ENCODE measurements at regions not wholly inside any gene's neighbourhood (a gene's known extent, or its start where the extent isn't known, plus 50 kb on each side); places are given as distances from the start of the nearest gene placed in this dataset.

- no peaks in the 10 kb centered on the region for H3K4me1 ChIP-seq
- H3K27ac ChIP-seq: no peak overlapping the region
- H3K4me3 ChIP-seq: no peak overlapping the region
- no peaks in the 10 kb centered on the region for H3K9me3 ChIP-seq
- no peaks in the 10 kb centered on the region for H3K36me3 ChIP-seq
- DNase-seq (ENCODE audit: low spot score in 2 of 2): no peak
- TF ChIP-seq POLR2A (IDR thresholded peaks at IDR 0.05) (no peak), EP300 (IDR thresholded peaks at IDR 0.05) (no peak)
- TF ChIP-seq, protein P1, sequence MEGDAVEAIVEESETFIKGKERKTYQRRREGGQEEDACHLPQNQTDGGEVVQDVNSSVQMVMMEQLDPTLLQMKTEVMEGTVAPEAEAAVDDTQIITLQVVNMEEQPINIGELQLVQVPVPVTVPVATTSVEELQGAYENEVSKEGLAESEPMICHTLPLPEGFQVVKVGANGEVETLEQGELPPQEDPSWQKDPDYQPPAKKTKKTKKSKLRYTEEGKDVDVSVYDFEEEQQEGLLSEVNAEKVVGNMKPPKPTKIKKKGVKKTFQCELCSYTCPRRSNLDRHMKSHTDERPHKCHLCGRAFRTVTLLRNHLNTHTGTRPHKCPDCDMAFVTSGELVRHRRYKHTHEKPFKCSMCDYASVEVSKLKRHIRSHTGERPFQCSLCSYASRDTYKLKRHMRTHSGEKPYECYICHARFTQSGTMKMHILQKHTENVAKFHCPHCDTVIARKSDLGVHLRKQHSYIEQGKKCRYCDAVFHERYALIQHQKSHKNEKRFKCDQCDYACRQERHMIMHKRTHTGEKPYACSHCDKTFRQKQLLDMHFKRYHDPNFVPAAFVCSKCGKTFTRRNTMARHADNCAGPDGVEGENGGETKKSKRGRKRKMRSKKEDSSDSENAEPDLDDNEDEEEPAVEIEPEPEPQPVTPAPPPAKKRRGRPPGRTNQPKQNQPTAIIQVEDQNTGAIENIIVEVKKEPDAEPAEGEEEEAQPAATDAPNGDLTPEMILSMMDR (IDR thresholded peaks at IDR 0.05): no peak
- WGBS, 2 donors: 42 to 45% methylated on average over 5 of the region's 5 CpGs
- no peaks in the 10 kb centered on the region for H3K27me3 ChIP-seq
These were observed 1127.5 kb upstream of the CELF4 start for GRCh38 chr18:38693104-38693503.

DNA sequence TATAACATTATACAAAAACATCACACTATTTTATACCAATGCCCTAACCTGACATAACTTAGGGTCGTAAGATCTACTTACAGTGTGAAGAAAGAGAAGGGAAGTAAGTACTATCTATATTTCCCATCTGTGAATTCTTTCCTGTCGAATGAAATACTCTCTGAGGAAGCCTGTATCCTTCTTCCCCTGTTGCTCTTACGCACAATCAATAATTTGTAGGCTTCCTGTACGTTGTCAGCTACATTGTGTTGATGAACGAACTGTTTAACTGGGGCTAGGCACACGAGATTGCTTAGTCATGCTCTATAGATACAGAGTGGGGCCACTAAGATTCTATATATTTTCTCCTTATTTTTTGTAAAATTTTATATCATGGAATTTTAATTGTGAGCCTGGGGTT, 1125.0 kb upstream of the CELF4 start:
- H3K4me1 ChIP-seq: no peaks in the 10 kb centered on the region
- H3K27me3 ChIP-seq: no peaks in the 10 kb centered on the region
- no peak overlapping the region for H3K27ac ChIP-seq
- no peaks in the 10 kb centered on the region for H3K36me3 ChIP-seq
- WGBS, 2 donors: 59 to 63% methylated on average over 6 of the region's 6 CpGs
- DNase-seq (ENCODE audit: low spot score in 2 of 2): no peak
- TF ChIP-seq EP300 (IDR thresholded peaks at IDR 0.05) (no peak), POLR2A (IDR thresholded peaks at IDR 0.05) (no peak)
- TF ChIP-seq, protein P1 (IDR thresholded peaks at IDR 0.05): no peak
- H3K9me3 ChIP-seq: no peaks in the 10 kb centered on the region
- H3K4me3 ChIP-seq: no peak overlapping the region

DNA sequence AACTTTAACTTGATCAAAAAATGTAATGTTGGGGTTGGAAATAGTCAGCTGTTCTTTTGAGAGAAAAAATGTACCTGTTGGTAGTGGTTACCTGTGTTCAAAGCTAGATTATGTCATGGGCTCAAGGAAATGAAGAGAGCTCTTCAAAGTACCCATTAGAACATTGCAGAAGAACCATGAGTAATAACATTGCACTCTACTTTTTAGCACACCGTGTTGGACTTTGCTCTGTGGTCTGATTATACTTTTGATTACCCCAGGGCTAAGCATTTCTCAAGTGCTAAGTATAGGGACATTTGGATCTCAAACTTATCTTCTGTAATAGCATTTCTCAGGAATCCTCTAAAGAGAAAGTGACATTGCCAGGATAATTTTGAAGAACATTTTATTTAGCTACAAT, 1122.8 kb upstream of the CELF4 start:
- H3K9me3 ChIP-seq: no peaks in the 10 kb centered on the region
- 86 to 90% methylated on average over 1 of the region's 1 CpG for WGBS, 2 donors
- no peak overlapping the region for H3K27ac ChIP-seq
- H3K4me3 ChIP-seq: no peak overlapping the region
- H3K27me3 ChIP-seq: no peaks in the 10 kb centered on the region
- H3K36me3 ChIP-seq: no peaks in the 10 kb centered on the region
- no peaks in the 10 kb centered on the region for H3K4me1 ChIP-seq
- TF ChIP-seq, protein P1 (IDR thresholded peaks at IDR 0.05): no peak
- TF ChIP-seq EP300 (IDR thresholded peaks at IDR 0.05): no peak
- no peak for TF ChIP-seq POLR2A (IDR thresholded peaks at IDR 0.05)
- no peak for DNase-seq (ENCODE audit: low spot score in 2 of 2)

- Histone ChIP-seq H3K27me3 (no peaks in the 10 kb centered on the region), H3K4me3 (no peak overlapping the region), H3K36me3 (no peaks in the 10 kb centered on the region), H3K4me1 (no peaks in the 10 kb centered on the region), H3K27ac (no peak overlapping the region), H3K9me3 (peaks cover 0 to 13% (median 1%) of the 10 kb centered on the region in 4 donors)
- no peak for DNase-seq (ENCODE audit: low spot score in 2 of 2)
- TF ChIP-seq POLR2A (IDR thresholded peaks at IDR 0.05): no peak
- TF ChIP-seq, protein P1 (IDR thresholded peaks at IDR 0.05): no peak
- TF ChIP-seq EP300 (IDR thresholded peaks at IDR 0.05): no peak
These were observed 1104.9 kb upstream of the CELF4 start for GRCh38 chr18:38670486-38670885.

DNA sequence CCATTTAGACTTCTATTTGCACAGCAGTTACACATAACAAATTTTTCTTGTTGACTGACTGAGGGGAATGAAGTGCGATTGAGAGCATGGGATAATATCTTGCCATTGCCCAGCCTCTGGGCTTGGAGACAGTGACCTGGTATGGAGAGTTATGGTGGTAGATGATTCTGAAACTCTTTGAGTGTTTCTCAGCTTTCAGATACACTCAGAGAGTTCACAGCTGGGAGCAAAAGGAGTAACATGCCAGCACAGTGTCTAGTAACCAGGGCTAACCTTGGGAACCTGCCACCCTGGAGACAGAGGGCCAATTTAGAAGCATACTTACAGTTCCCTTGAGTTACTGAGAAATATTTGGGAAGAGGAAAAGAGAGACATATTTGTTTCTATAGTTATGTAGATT, 1099.3 kb upstream of the CELF4 start:
- no peak overlapping the region for H3K4me3 ChIP-seq
- no peaks in the 10 kb centered on the region for H3K27me3 ChIP-seq
- H3K9me3 ChIP-seq: no peaks in the 10 kb centered on the region
- H3K36me3 ChIP-seq: no peaks in the 10 kb centered on the region
- no peak overlapping the region for H3K27ac ChIP-seq
- H3K4me1 ChIP-seq: no peaks in the 10 kb centered on the region
- 88 to 89% methylated on average over 1 of the region's 1 CpG for WGBS, 2 donors
- no peak for DNase-seq (ENCODE audit: low spot score in 2 of 2)
- no peak for TF ChIP-seq EP300 (IDR thresholded peaks at IDR 0.05)
- no peak for TF ChIP-seq POLR2A (IDR thresholded peaks at IDR 0.05)
- TF ChIP-seq, protein P1 (IDR thresholded peaks at IDR 0.05): no peak
